ENCODE measurements at regions not wholly inside any gene's neighbourhood (a gene's known extent, or its start where the extent isn't known, plus 50 kb on each side); places are given as distances from the start of the nearest gene placed in this dataset.

GRCh38 chr2:128520340-128520739 is 201.7 kb upstream of the HS6ST1 start:
- H3K4me3 ChIP-seq (ENCODE audit: low read depth, low read length) = no peak overlapping the region
- H2AFZ ChIP-seq (ENCODE audit: low read length, unreplicated experiment) = no peak overlapping the region
- no peaks in the 10 kb centered on the region for H3K27me3 ChIP-seq (ENCODE audit: insufficient read depth, low read length)
- no peaks in the 10 kb centered on the region for H3K36me3 ChIP-seq (ENCODE audit: insufficient read depth, low read length)
- no peaks in the 10 kb centered on the region for H3K4me1 ChIP-seq (ENCODE audit: control insufficient read depth, insufficient read depth, low read length, unreplicated experiment)
- H3K27ac ChIP-seq (ENCODE audit: low read depth, low read length) = no peak overlapping the region
- H3K79me2 ChIP-seq (ENCODE audit: control insufficient read depth, insufficient read depth, low read length, unreplicated experiment) = no peaks in the 10 kb centered on the region

GRCh38 chr2:128520791-128521190 is 202.1 kb upstream of the HS6ST1 start:
- H3K79me2 ChIP-seq (ENCODE audit: control insufficient read depth, insufficient read depth, low read length, unreplicated experiment) = no peaks in the 10 kb centered on the region
- H2AFZ ChIP-seq (ENCODE audit: low read length, unreplicated experiment) = no peak overlapping the region
- no peak overlapping the region for H3K4me3 ChIP-seq (ENCODE audit: low read depth, low read length)
- H3K27me3 ChIP-seq (ENCODE audit: insufficient read depth, low read length) = no peaks in the 10 kb centered on the region
- H3K36me3 ChIP-seq (ENCODE audit: insufficient read depth, low read length) = no peaks in the 10 kb centered on the region
- H3K4me1 ChIP-seq (ENCODE audit: control insufficient read depth, insufficient read depth, low read length, unreplicated experiment) = no peaks in the 10 kb centered on the region
- H3K27ac ChIP-seq (ENCODE audit: low read depth, low read length) = no peak overlapping the region

GRCh38 chr2:128521482-128521881 is 202.8 kb upstream of the HS6ST1 start:
- no peaks in the 10 kb centered on the region for H3K36me3 ChIP-seq (ENCODE audit: insufficient read depth, low read length)
- H2AFZ ChIP-seq (ENCODE audit: low read length, unreplicated experiment) = no peak overlapping the region
- H3K79me2 ChIP-seq (ENCODE audit: control insufficient read depth, insufficient read depth, low read length, unreplicated experiment) = no peaks in the 10 kb centered on the region
- no peaks in the 10 kb centered on the region for H3K27me3 ChIP-seq (ENCODE audit: insufficient read depth, low read length)
- no peak overlapping the region for H3K4me3 ChIP-seq (ENCODE audit: low read depth, low read length)
- no peak overlapping the region for H3K27ac ChIP-seq (ENCODE audit: low read depth, low read length)
- H3K4me1 ChIP-seq (ENCODE audit: control insufficient read depth, insufficient read depth, low read length, unreplicated experiment) = no peaks in the 10 kb centered on the region

GRCh38 chr2:128522829-128523228 is 204.2 kb upstream of the HS6ST1 start:
- Histone ChIP-seq H3K79me2 (ENCODE audit: control insufficient read depth, insufficient read depth, low read length, unreplicated experiment) (no peaks in the 10 kb centered on the region), H3K4me3 (ENCODE audit: low read depth, low read length) (no peak overlapping the region), H3K36me3 (ENCODE audit: insufficient read depth, low read length) (no peaks in the 10 kb centered on the region), H3K4me1 (ENCODE audit: control insufficient read depth, insufficient read depth, low read length, unreplicated experiment) (no peaks in the 10 kb centered on the region), H3K27me3 (ENCODE audit: insufficient read depth, low read length) (no peaks in the 10 kb centered on the region), H3K27ac (ENCODE audit: low read depth, low read length) (no peak overlapping the region), H2AFZ (ENCODE audit: low read length, unreplicated experiment) (no peak overlapping the region)

- no peak overlapping the region for H3K4me3 ChIP-seq (ENCODE audit: low read depth, low read length)
- H3K36me3 ChIP-seq (ENCODE audit: insufficient read depth, low read length) = no peaks in the 10 kb centered on the region
- no peaks in the 10 kb centered on the region for H3K27me3 ChIP-seq (ENCODE audit: insufficient read depth, low read length)
- H2AFZ ChIP-seq (ENCODE audit: low read length, unreplicated experiment) = no peak overlapping the region
- no peaks in the 10 kb centered on the region for H3K79me2 ChIP-seq (ENCODE audit: control insufficient read depth, insufficient read depth, low read length, unreplicated experiment)
- no peak overlapping the region for H3K27ac ChIP-seq (ENCODE audit: low read depth, low read length)
- no peaks in the 10 kb centered on the region for H3K4me1 ChIP-seq (ENCODE audit: control insufficient read depth, insufficient read depth, low read length, unreplicated experiment)
Measured at GRCh38 chr2:128523457-128523856, 204.8 kb upstream of the HS6ST1 start.

GRCh38 chr2:128524183-128524582 is 205.5 kb upstream of the HS6ST1 start:
- H3K36me3 ChIP-seq (ENCODE audit: insufficient read depth, low read length) = no peaks in the 10 kb centered on the region
- no peaks in the 10 kb centered on the region for H3K4me1 ChIP-seq (ENCODE audit: control insufficient read depth, insufficient read depth, low read length, unreplicated experiment)
- no peak overlapping the region for H2AFZ ChIP-seq (ENCODE audit: low read length, unreplicated experiment)
- no peak overlapping the region for H3K27ac ChIP-seq (ENCODE audit: low read depth, low read length)
- no peaks in the 10 kb centered on the region for H3K27me3 ChIP-seq (ENCODE audit: insufficient read depth, low read length)
- H3K4me3 ChIP-seq (ENCODE audit: low read depth, low read length) = no peak overlapping the region
- no peaks in the 10 kb centered on the region for H3K79me2 ChIP-seq (ENCODE audit: control insufficient read depth, insufficient read depth, low read length, unreplicated experiment)

GRCh38 chr2:128525653-128526052 is 207.0 kb upstream of the HS6ST1 start:
- no peak overlapping the region for H3K27ac ChIP-seq (ENCODE audit: low read depth, low read length)
- H3K4me1 ChIP-seq (ENCODE audit: control insufficient read depth, insufficient read depth, low read length, unreplicated experiment) = no peaks in the 10 kb centered on the region
- H3K79me2 ChIP-seq (ENCODE audit: control insufficient read depth, insufficient read depth, low read length, unreplicated experiment) = no peaks in the 10 kb centered on the region
- H3K27me3 ChIP-seq (ENCODE audit: insufficient read depth, low read length) = no peaks in the 10 kb centered on the region
- H2AFZ ChIP-seq (ENCODE audit: low read length, unreplicated experiment) = no peak overlapping the region
- no peak overlapping the region for H3K4me3 ChIP-seq (ENCODE audit: low read depth, low read length)
- H3K36me3 ChIP-seq (ENCODE audit: insufficient read depth, low read length) = no peaks in the 10 kb centered on the region

GRCh38 chr2:128526455-128526976 is 207.8 kb upstream of the HS6ST1 start:
- H2AFZ ChIP-seq (ENCODE audit: low read length, unreplicated experiment) = no peak overlapping the region
- no peaks in the 10 kb centered on the region for H3K79me2 ChIP-seq (ENCODE audit: control insufficient read depth, insufficient read depth, low read length, unreplicated experiment)
- H3K4me1 ChIP-seq (ENCODE audit: control insufficient read depth, insufficient read depth, low read length, unreplicated experiment) = no peaks in the 10 kb centered on the region
- no peak overlapping the region for H3K4me3 ChIP-seq (ENCODE audit: low read depth, low read length)
- H3K27me3 ChIP-seq (ENCODE audit: insufficient read depth, low read length) = no peaks in the 10 kb centered on the region
- H3K27ac ChIP-seq (ENCODE audit: low read depth, low read length) = no peak overlapping the region
- H3K36me3 ChIP-seq (ENCODE audit: insufficient read depth, low read length) = no peaks in the 10 kb centered on the region

GRCh38 chr2:128528133-128528532 is 209.5 kb upstream of the HS6ST1 start:
- H2AFZ ChIP-seq (ENCODE audit: low read length, unreplicated experiment) = no peak overlapping the region
- H3K36me3 ChIP-seq (ENCODE audit: insufficient read depth, low read length) = no peaks in the 10 kb centered on the region
- H3K27me3 ChIP-seq (ENCODE audit: insufficient read depth, low read length) = no peaks in the 10 kb centered on the region
- no peak overlapping the region for H3K4me3 ChIP-seq (ENCODE audit: low read depth, low read length)
- no peaks in the 10 kb centered on the region for H3K4me1 ChIP-seq (ENCODE audit: control insufficient read depth, insufficient read depth, low read length, unreplicated experiment)
- no peak overlapping the region for H3K27ac ChIP-seq (ENCODE audit: low read depth, low read length)
- H3K79me2 ChIP-seq (ENCODE audit: control insufficient read depth, insufficient read depth, low read length, unreplicated experiment) = no peaks in the 10 kb centered on the region

- no peaks in the 10 kb centered on the region for H3K79me2 ChIP-seq (ENCODE audit: control insufficient read depth, insufficient read depth, low read length, unreplicated experiment)
- H3K27me3 ChIP-seq (ENCODE audit: insufficient read depth, low read length) = no peaks in the 10 kb centered on the region
- no peaks in the 10 kb centered on the region for H3K36me3 ChIP-seq (ENCODE audit: insufficient read depth, low read length)
- no peak overlapping the region for H2AFZ ChIP-seq (ENCODE audit: low read length, unreplicated experiment)
- no peak overlapping the region for H3K4me3 ChIP-seq (ENCODE audit: low read depth, low read length)
- H3K4me1 ChIP-seq (ENCODE audit: control insufficient read depth, insufficient read depth, low read length, unreplicated experiment) = no peaks in the 10 kb centered on the region
- no peak overlapping the region for H3K27ac ChIP-seq (ENCODE audit: low read depth, low read length)
Measured at GRCh38 chr2:128530025-128530573, 211.4 kb upstream of the HS6ST1 start.

- Histone ChIP-seq H3K4me1 (ENCODE audit: control insufficient read depth, insufficient read depth, low read length, unreplicated experiment) (peaks cover 14% of the 10 kb centered on the region), H3K27me3 (ENCODE audit: insufficient read depth, low read length) (no peaks in the 10 kb centered on the region), H3K27ac (ENCODE audit: low read depth, low read length) (no peak overlapping the region), H2AFZ (ENCODE audit: low read length, unreplicated experiment) (no peak overlapping the region), H3K4me3 (ENCODE audit: low read depth, low read length) (no peak overlapping the region), H3K79me2 (ENCODE audit: control insufficient read depth, insufficient read depth, low read length, unreplicated experiment) (no peaks in the 10 kb centered on the region), H3K36me3 (ENCODE audit: insufficient read depth, low read length) (no peaks in the 10 kb centered on the region)
Measured at GRCh38 chr2:128531856-128532255, 213.2 kb upstream of the HS6ST1 start.
